ENCODE measurements at regions not wholly inside any gene's neighbourhood (a gene's known extent, or its start where the extent isn't known, plus 50 kb on each side); places are given as distances from the start of the nearest gene placed in this dataset.

- H3K27ac ChIP-seq, result no peak overlapping the region
- WGBS, 2 donors (ENCODE audit: low coverage in 1 of 2), result 20 to 26% methylated on average over 2 to 3 of the region's 3 CpGs
- no peak for DNase-seq
- no peaks in the 10 kb centered on the region for H3K36me3 ChIP-seq
- intact Hi-C loops (cut with DNase I; ENCODE audit: low total_unique reads) (no loop called here), in situ Hi-C loops (cut with MboI; ENCODE audit: low pct_ligation_motif_present in 1 of 4, low pct_unique_long_range_greater_than_20kb in 1 of 4, low sequenced_read_pairs in 3 of 4) (no loop called here)
- H3K27me3 ChIP-seq, result no peaks in the 10 kb centered on the region
- H3K4me1 ChIP-seq, result no peaks in the 10 kb centered on the region
- H3K9me3 ChIP-seq, result no peaks in the 10 kb centered on the region
- no peak overlapping the region for H3K4me3 ChIP-seq
- TF ChIP-seq POLR2AphosphoS5 (IDR thresholded peaks at IDR 0.05), result no peak
- no peak for TF ChIP-seq EP300 (IDR thresholded peaks at IDR 0.05; ENCODE audit: low read depth)
- TF ChIP-seq CTCF (IDR thresholded peaks at IDR 0.05), result no peak
- TF ChIP-seq POLR2A (IDR thresholded peaks at IDR 0.05), result no peak
Observed at GRCh38 chrX:7647831-7648230, 195.1 kb upstream of the VCX start.

GRCh38 chrX:7641141-7641540 is 201.8 kb upstream of the VCX start:
- H3K27me3 ChIP-seq, result no peaks in the 10 kb centered on the region
- no peak for DNase-seq
- WGBS, 2 donors (ENCODE audit: low coverage in 1 of 2), result 76% methylated on average over 2 of the region's 2 CpGs; no CpG with 5 or more reads in 1 of the 2 donors
- H3K9me3 ChIP-seq, result no peaks in the 10 kb centered on the region
- no peaks in the 10 kb centered on the region for H3K4me1 ChIP-seq
- H3K4me3 ChIP-seq, result no peak overlapping the region
- intact Hi-C loops (cut with DNase I; ENCODE audit: low total_unique reads) (no loop called here), in situ Hi-C loops (cut with MboI; ENCODE audit: low pct_ligation_motif_present in 1 of 4, low pct_unique_long_range_greater_than_20kb in 1 of 4, low sequenced_read_pairs in 3 of 4) (no loop called here)
- H3K36me3 ChIP-seq, result no peaks in the 10 kb centered on the region
- TF ChIP-seq POLR2AphosphoS5 (IDR thresholded peaks at IDR 0.05) (no peak), EP300 (IDR thresholded peaks at IDR 0.05; ENCODE audit: low read depth) (no peak), POLR2A (IDR thresholded peaks at IDR 0.05) (no peak), CTCF (IDR thresholded peaks at IDR 0.05) (no peak)
- no peak overlapping the region for H3K27ac ChIP-seq

GRCh38 chrX:7640392-7640791 is 202.6 kb upstream of the VCX start:
- 33% methylated on average over 1 to 2 of the region's 2 CpGs for WGBS, 2 donors (ENCODE audit: low coverage in 1 of 2)
- no peaks in the 10 kb centered on the region for H3K27me3 ChIP-seq
- in situ Hi-C loops (cut with MboI; ENCODE audit: low pct_ligation_motif_present in 1 of 4, low pct_unique_long_range_greater_than_20kb in 1 of 4, low sequenced_read_pairs in 3 of 4) (no loop called here), intact Hi-C loops (cut with DNase I; ENCODE audit: low total_unique reads) (no loop called here)
- no peak overlapping the region for H3K27ac ChIP-seq
- H3K4me1 ChIP-seq, result no peaks in the 10 kb centered on the region
- TF ChIP-seq POLR2AphosphoS5 (IDR thresholded peaks at IDR 0.05) (no peak), CTCF (IDR thresholded peaks at IDR 0.05) (no peak), POLR2A (IDR thresholded peaks at IDR 0.05) (no peak), EP300 (IDR thresholded peaks at IDR 0.05; ENCODE audit: low read depth) (no peak)
- no peak overlapping the region for H3K4me3 ChIP-seq
- H3K9me3 ChIP-seq, result no peaks in the 10 kb centered on the region
- DNase-seq, result no peak
- no peaks in the 10 kb centered on the region for H3K36me3 ChIP-seq

- in situ Hi-C loops (cut with MboI; ENCODE audit: low pct_ligation_motif_present in 1 of 4, low pct_unique_long_range_greater_than_20kb in 1 of 4, low sequenced_read_pairs in 3 of 4), result no loop called here
- no peak for TF ChIP-seq EP300 (IDR thresholded peaks at IDR 0.05; ENCODE audit: low read depth)
- no peak for TF ChIP-seq POLR2A (IDR thresholded peaks at IDR 0.05)
- no peak for TF ChIP-seq POLR2AphosphoS5 (IDR thresholded peaks at IDR 0.05)
- no peak for TF ChIP-seq CTCF (IDR thresholded peaks at IDR 0.05)
- no peaks in the 10 kb centered on the region for H3K36me3 ChIP-seq
- no peak overlapping the region for H3K4me3 ChIP-seq
- H3K27ac ChIP-seq, result no peak overlapping the region
- 74% methylated on average over 7 of the region's 7 CpGs; no CpG with 5 or more reads in 1 of the 2 donors for WGBS, 2 donors (ENCODE audit: low coverage in 1 of 2)
- H3K27me3 ChIP-seq, result no peaks in the 10 kb centered on the region
- no peaks in the 10 kb centered on the region for H3K9me3 ChIP-seq
- H3K4me1 ChIP-seq, result no peaks in the 10 kb centered on the region
- intact Hi-C loops (cut with DNase I; ENCODE audit: low total_unique reads), result no loop called here
- DNase-seq, result no peak
Observed at GRCh38 chrX:7638078-7638710, 204.8 kb upstream of the VCX start.
